Progenitor cell of endocrine pancreas (in vitro differentiated cells): ENCODE measurements at regions not wholly inside any gene's neighbourhood (a gene's known extent, or its start where the extent isn't known, plus 50 kb on each side); places are given as distances from the start of the nearest gene placed in this dataset.

Experiments used
- DNase-seq: peaks from one replicate; pipeline ENCODE4 v3.0.0; 2021; ENCODE audit warnings: low spot score; ENCODE audit not compliant: unreplicated experiment
- H3K27ac Mint-ChIP-seq: 2 replicates; pipeline ENCODE4 v1.8.0; 2021; ENCODE audit warnings: mild to moderate bottlenecking, moderate library complexity, mixed read lengths
- H3K27me3 Mint-ChIP-seq: 2 replicates; pipeline ENCODE4 v1.8.0; 2021; ENCODE audit warnings: mixed read lengths
- H3K36me3 Mint-ChIP-seq: 2 replicates; pipeline ENCODE4 v1.8.0; 2022; ENCODE audit warnings: mixed read lengths; ENCODE audit not compliant: insufficient read depth
- H3K4me1 Mint-ChIP-seq: 2 replicates; pipeline ENCODE4 v1.8.0; 2021; ENCODE audit warnings: low read depth, mixed read lengths
- H3K4me3 Mint-ChIP-seq: 2 replicates; pipeline ENCODE4 v1.8.0; 2021; ENCODE audit warnings: low read depth, mild to moderate bottlenecking, moderate library complexity, mixed read lengths
- H3K9me3 Mint-ChIP-seq: 2 replicates; pipeline ENCODE4 v1.8.0; 2021; ENCODE audit warnings: low read depth, mixed read lengths
- TF ChIP-seq, protein P1 (sequence below): fragments of 200-600 bp; sonication (generic); IDR thresholded peaks from one replicate; pipeline ENCODE4 v1.5.0; 2021; ENCODE audit warnings: antibody characterized with exemption, mild to moderate bottlenecking; ENCODE audit not compliant: unreplicated experiment

DNA sequence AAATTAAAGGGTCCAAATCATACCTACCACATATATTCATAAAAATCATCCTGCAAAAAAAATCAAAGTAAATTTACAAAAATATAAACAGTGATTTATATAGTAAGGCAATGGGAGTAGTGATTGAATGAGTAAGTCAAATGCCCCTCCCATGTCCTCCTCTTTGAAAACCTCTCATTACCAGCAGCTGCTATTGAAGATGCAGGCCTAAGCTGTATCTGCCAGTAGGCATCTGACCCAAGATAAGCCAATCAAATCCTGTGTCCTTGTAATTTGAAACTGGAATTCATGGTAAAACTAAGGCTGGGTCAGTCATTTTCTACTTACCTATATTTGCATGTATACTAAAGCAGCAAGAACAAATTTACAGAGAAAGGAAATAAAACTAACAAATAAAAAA lies 60.4 kb upstream of the POU1F1 start:
- no peak for DNase-seq
- H3K9me3 Mint-ChIP-seq: peaks cover 4% of the 10 kb centered on the region
- H3K27me3 Mint-ChIP-seq: no peaks in the 10 kb centered on the region
- no peak overlapping the region for H3K4me3 Mint-ChIP-seq
- H3K27ac Mint-ChIP-seq: no peak overlapping the region
- TF ChIP-seq, protein P1, sequence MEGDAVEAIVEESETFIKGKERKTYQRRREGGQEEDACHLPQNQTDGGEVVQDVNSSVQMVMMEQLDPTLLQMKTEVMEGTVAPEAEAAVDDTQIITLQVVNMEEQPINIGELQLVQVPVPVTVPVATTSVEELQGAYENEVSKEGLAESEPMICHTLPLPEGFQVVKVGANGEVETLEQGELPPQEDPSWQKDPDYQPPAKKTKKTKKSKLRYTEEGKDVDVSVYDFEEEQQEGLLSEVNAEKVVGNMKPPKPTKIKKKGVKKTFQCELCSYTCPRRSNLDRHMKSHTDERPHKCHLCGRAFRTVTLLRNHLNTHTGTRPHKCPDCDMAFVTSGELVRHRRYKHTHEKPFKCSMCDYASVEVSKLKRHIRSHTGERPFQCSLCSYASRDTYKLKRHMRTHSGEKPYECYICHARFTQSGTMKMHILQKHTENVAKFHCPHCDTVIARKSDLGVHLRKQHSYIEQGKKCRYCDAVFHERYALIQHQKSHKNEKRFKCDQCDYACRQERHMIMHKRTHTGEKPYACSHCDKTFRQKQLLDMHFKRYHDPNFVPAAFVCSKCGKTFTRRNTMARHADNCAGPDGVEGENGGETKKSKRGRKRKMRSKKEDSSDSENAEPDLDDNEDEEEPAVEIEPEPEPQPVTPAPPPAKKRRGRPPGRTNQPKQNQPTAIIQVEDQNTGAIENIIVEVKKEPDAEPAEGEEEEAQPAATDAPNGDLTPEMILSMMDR: no peak
- peaks cover 6% of the 10 kb centered on the region for H3K4me1 Mint-ChIP-seq
- H3K36me3 Mint-ChIP-seq: no peaks in the 10 kb centered on the region

DNA sequence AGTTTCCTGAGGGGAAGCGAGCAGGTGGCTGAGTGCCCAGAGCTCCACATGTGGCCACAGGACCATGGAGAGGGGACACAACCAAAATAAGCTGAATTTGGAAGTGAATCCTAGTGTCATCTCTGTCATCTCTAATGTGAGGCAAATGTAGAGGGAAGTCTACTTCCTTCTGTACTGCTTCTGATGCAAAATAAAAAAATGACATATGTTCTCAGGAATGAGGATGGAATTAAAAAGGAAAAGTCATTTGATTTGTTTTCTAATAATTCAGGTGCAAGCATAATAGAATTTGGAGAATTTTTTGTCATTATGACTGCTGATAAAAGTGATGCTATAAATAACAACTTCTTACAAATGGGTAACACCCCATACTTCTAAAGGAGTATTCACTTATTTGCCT lies 59.5 kb upstream of the POU1F1 start:
- Mint-ChIP-seq H3K36me3 (no peaks in the 10 kb centered on the region), H3K27me3 (no peaks in the 10 kb centered on the region), H3K27ac (no peak overlapping the region), H3K4me3 (no peak overlapping the region), H3K9me3 (peaks cover 2% of the 10 kb centered on the region), H3K4me1 (peaks cover 6% of the 10 kb centered on the region)
- DNase-seq: no peak
- TF ChIP-seq, protein P1: no peak

DNA sequence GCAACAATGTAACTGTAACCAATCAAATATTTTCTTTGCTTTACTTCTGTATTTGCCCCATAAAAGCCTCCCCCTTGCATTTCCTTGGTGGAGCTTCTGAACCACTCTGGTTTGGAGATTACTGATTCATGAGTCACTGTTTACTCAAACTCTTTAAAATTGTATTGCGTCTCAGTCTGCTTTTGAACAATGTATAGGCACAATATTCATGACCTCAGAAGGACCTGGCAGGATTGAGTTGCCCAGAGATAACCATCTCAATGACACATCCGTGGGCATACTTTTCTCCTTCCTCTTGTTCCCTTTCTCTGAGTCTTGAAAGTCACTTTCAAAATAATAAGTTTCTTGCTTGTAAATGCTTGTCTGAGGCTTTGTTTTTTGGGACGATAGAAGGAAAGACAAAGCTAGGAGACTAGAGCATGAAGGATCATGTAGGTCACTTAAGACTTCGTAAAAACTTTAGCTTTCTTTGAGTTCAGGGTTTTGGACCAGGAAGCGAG lies 57.1 kb upstream of the POU1F1 start:
- no peaks in the 10 kb centered on the region for H3K27me3 Mint-ChIP-seq
- peaks cover 6% of the 10 kb centered on the region for H3K4me1 Mint-ChIP-seq
- H3K9me3 Mint-ChIP-seq: peaks cover 6% of the 10 kb centered on the region
- no peaks in the 10 kb centered on the region for H3K36me3 Mint-ChIP-seq
- TF ChIP-seq, protein P1: no peak
- no peak for DNase-seq
- H3K4me3 Mint-ChIP-seq: no peak overlapping the region
- H3K27ac Mint-ChIP-seq: peak overlapping the region; percentile 34

DNA sequence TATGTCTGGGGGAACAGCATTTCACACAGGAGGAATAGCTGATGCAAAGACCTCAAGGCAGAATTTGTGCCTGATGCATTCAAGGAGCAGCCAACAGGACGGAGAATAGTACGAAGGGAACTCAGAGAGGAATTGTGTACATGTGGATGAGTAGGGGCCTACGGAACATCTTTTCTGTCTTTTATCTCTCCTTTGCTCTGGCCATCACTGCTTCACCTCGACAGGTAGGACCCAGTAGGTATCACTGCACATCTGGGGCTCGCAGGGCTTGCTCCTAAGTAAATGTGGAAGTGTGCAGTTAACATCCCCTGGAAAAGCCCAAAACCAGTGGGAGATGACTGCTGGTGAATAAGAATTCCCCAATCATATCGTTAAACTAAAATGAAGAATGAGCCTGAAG lies 56.4 kb upstream of the POU1F1 start:
- no peaks in the 10 kb centered on the region for H3K27me3 Mint-ChIP-seq
- H3K4me3 Mint-ChIP-seq: no peak overlapping the region
- H3K9me3 Mint-ChIP-seq: peaks cover 7% of the 10 kb centered on the region
- no peaks in the 10 kb centered on the region for H3K36me3 Mint-ChIP-seq
- H3K4me1 Mint-ChIP-seq: peaks cover 6% of the 10 kb centered on the region
- TF ChIP-seq, protein P1: no peak
- DNase-seq: no peak
- H3K27ac Mint-ChIP-seq: no peak overlapping the region

DNA sequence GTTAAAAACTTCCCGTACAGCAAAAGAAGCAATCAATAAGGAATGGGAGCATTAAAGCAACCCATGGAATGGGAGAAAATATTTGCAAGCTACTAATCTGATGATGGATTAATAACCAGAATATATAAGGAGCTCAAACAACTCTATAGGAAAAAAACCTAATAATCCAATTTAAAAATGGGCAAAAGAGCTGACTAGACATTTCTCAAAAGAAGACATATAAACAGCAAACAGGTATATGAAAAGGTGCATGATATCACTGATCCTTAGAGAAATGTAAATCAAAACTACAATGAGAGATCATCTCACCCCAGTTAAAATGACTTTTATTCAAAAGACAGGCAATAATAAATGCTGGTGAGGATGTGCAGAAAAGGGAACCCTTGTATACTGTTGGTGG lies 52.7 kb upstream of the POU1F1 start:
- no peaks in the 10 kb centered on the region for H3K36me3 Mint-ChIP-seq
- DNase-seq: no peak
- H3K9me3 Mint-ChIP-seq: peaks cover 22% of the 10 kb centered on the region
- peaks cover 6% of the 10 kb centered on the region for H3K4me1 Mint-ChIP-seq
- H3K27me3 Mint-ChIP-seq: no peaks in the 10 kb centered on the region
- no peak overlapping the region for H3K4me3 Mint-ChIP-seq
- TF ChIP-seq, protein P1: no peak
- no peak overlapping the region for H3K27ac Mint-ChIP-seq
